CD4-positive, alpha-beta T cell (primary cell): ENCODE measurements at regions not wholly inside any gene's neighbourhood (a gene's known extent, or its start where the extent isn't known, plus 50 kb on each side); places are given as distances from the start of the nearest gene placed in this dataset.

ENCODE experiments used
- ATAC-seq: fragments of 200-7000 bp; cut with Tn5 transposase; one replicate; pipeline ENCODE4 v1.10.0; 2022; ENCODE audit warnings: mild to moderate bottlenecking; ENCODE audit not compliant: poor library complexity
- CTCF ChIA-PET: fragments of 350-600 bp; sonication (Branson Sonifier 250); formaldehyde crosslinking; loops from one replicate; lab custom pipeline; 2021; ENCODE audit warnings: antibody characterized with exemption, inconsistent platforms; lab: Charles Lee
- POLR2A ChIA-PET: fragments of 350-600 bp; sonication (Branson Sonifier 250); formaldehyde crosslinking; loops from one replicate; lab custom pipeline; 2021; ENCODE audit warnings: antibody characterized with exemption, inconsistent platforms; lab: Charles Lee
- DNase-seq, 14 experiments: peaks; one replicate each; pipeline ENCODE4 v3.0.0-alpha.2; 2013 to 2020; ENCODE audit warnings: mixed read lengths in 2 of 14
- H3K27ac ChIP-seq, 2 donors: one replicate each; pipeline versions ENCODE4 v1.5.1 to v1.7.0; 2013; ENCODE audit warnings: low read length in 2 of 2, low read depth in 1 of 2, mild to moderate bottlenecking in 1 of 2
- H3K27me3 ChIP-seq, 2 experiments: 1 replicate in 1 of 2; 2 replicates in 1 of 2; pipeline versions ENCODE4 v1.6.1 to v1.7.0; 2013; ENCODE audit warnings: low read length in 2 of 2, control low read depth in 1 of 2, mild to moderate bottlenecking in 1 of 2, moderate library complexity in 1 of 2; ENCODE audit not compliant: insufficient read depth in 2 of 2, control insufficient read depth in 1 of 2
- H3K36me3 ChIP-seq: one replicate; pipeline ENCODE4 v1.6.1; 2013; ENCODE audit warnings: low read length, control low read depth; ENCODE audit not compliant: insufficient read depth
- H3K4me1 ChIP-seq: one replicate; pipeline ENCODE4 v1.6.1; 2013; ENCODE audit warnings: low read length, control low read depth; ENCODE audit not compliant: insufficient read depth
- H3K4me3 ChIP-seq: one replicate; pipeline ENCODE4 v1.5.1; 2013; ENCODE audit warnings: mild to moderate bottlenecking, low read length, moderate library complexity
- H3K9me3 ChIP-seq, 2 experiments: 1 replicate in 1 of 2; 2 replicates in 1 of 2; pipeline versions ENCODE4 v1.6.1 to v1.7.0; 2013; ENCODE audit warnings: low read length in 2 of 2, mild to moderate bottlenecking in 2 of 2, control low read depth in 1 of 2, moderate library complexity in 1 of 2; ENCODE audit not compliant: control insufficient read depth in 1 of 2, insufficient read depth in 1 of 2
- H3K27ac Mint-ChIP-seq: one replicate; pipeline ENCODE4 v1.8.0; 2020; ENCODE audit warnings: mixed read lengths
- H3K27me3 Mint-ChIP-seq: one replicate; pipeline ENCODE4 v1.8.0; 2021; ENCODE audit warnings: mixed read lengths
- H3K36me3 Mint-ChIP-seq: one replicate; pipeline ENCODE4 v1.8.0; 2021; ENCODE audit warnings: low read depth, mixed read lengths
- H3K4me1 Mint-ChIP-seq: one replicate; pipeline ENCODE4 v1.8.0; 2021; ENCODE audit warnings: low read depth, mixed read lengths
- H3K4me3 Mint-ChIP-seq: one replicate; pipeline ENCODE4 v1.8.0; 2020; ENCODE audit warnings: mild to moderate bottlenecking, mixed read lengths
- H3K9me3 Mint-ChIP-seq: one replicate; pipeline ENCODE4 v1.8.0; 2020; ENCODE audit warnings: mixed read lengths
- CTCF ChIP-seq: fragments of 200-600 bp; IDR thresholded peaks from one replicate; pipeline ENCODE4 v1.8.0; 2022; ENCODE audit warnings: antibody characterized with exemption, mild to moderate bottlenecking
- intact Hi-C, 2 experiments: fragments of 100-400 bp; cut with DNase I in 1 of 2; cut with micrococcal nuclease in 1 of 2; formaldehyde crosslinking; loops; one replicate each; pipeline versions ENCODE4 v1.15.1 to v1.9.0; 2023 to 2025; cut with DNase I, micrococcal nuclease

DNA sequence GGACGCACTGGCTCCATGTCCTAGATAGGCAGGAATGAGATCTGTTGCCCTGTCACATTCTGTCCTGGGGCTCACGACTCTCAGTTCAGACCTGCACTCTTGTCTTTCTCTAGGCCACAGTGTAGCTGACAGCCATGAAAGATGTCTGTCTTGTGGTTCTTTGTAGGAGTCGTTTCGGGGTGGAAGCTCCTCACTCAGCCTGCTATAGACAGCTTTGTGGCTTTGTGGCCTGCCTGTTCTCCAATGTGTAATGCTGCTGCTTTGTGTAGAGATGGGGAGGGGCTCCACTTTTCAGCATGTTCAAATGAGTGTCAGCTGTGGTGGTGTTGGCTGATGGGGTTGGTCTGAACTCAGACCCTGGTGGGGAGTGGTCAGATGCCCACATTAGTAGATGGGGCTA, 410.7 kb downstream of the ACTR3B start:
- CTCF ChIA-PET, result no interaction called here
- Mint-ChIP-seq H3K27me3 (no peaks in the 10 kb centered on the region), H3K27ac (no peak overlapping the region), H3K9me3 (peaks cover 18% of the 10 kb centered on the region), H3K4me3 (no peak overlapping the region), H3K4me1 (no peaks in the 10 kb centered on the region), H3K36me3 (no peaks in the 10 kb centered on the region)
- Histone ChIP-seq H3K27me3 (no peaks in the 10 kb centered on the region), H3K9me3 (peaks cover 0 to 16% of the 10 kb centered on the region in 2 experiments), H3K36me3 (no peaks in the 10 kb centered on the region), H3K4me3 (no peak overlapping the region), H3K4me1 (no peaks in the 10 kb centered on the region), H3K27ac (no peak overlapping the region)
- no peak for DNase-seq
- ATAC-seq, result no peak
- intact Hi-C loops, result no loop called here
- POLR2A ChIA-PET, result no interaction called here
- TF ChIP-seq CTCF, result no peak

- H3K9me3 Mint-ChIP-seq, result peaks cover 3% of the 10 kb centered on the region
- intact Hi-C loops, result no loop called here
- no peaks in the 10 kb centered on the region for H3K4me1 Mint-ChIP-seq
- no peaks in the 10 kb centered on the region for H3K36me3 Mint-ChIP-seq
- no peaks in the 10 kb centered on the region for H3K27me3 Mint-ChIP-seq
- ChIA-PET POLR2A (no interaction called here), CTCF (no interaction called here)
- DNase-seq (no peak), ATAC-seq (no peak)
- Histone ChIP-seq H3K36me3 (no peaks in the 10 kb centered on the region), H3K27ac (no peak overlapping the region), H3K27me3 (no peaks in the 10 kb centered on the region), H3K4me3 (no peak overlapping the region), H3K4me1 (no peaks in the 10 kb centered on the region), H3K9me3 (peaks cover 0 to 12% of the 10 kb centered on the region in 2 experiments)
- no peak overlapping the region for H3K4me3 Mint-ChIP-seq
- TF ChIP-seq CTCF, result no peak
- H3K27ac Mint-ChIP-seq, result no peak overlapping the region
These were observed 426.4 kb downstream of the ACTR3B start for GRCh38 chr7:153185936-153186335.

- intact Hi-C loops, result no loop called here
These were observed 428.6 kb downstream of the ACTR3B start for GRCh38 chr7:153188161-153188560.

More at GRCh38 chr7:153188161-153188560, 428.6 kb downstream of the ACTR3B start:
- Mint-ChIP-seq H3K27me3 (no peaks in the 10 kb centered on the region), H3K4me1 (no peaks in the 10 kb centered on the region), H3K27ac (no peak overlapping the region), H3K4me3 (no peak overlapping the region), H3K9me3 (peaks cover 3% of the 10 kb centered on the region), H3K36me3 (no peaks in the 10 kb centered on the region)
- Histone ChIP-seq H3K27me3 (no peaks in the 10 kb centered on the region), H3K36me3 (no peaks in the 10 kb centered on the region), H3K9me3 (peaks cover 0 to 21% of the 10 kb centered on the region in 2 experiments), H3K4me3 (no peak overlapping the region), H3K27ac (no peak overlapping the region), H3K4me1 (no peaks in the 10 kb centered on the region)
- CTCF ChIA-PET, result no interaction called here
- ATAC-seq, result no peak
- DNase-seq, result no peak
- POLR2A ChIA-PET, result no interaction called here
- TF ChIP-seq CTCF, result no peak
